SK-N-SH treated with all-trans-retinoic acid at 6 μM for 48 hours (cell line): ENCODE measurements at regions not wholly inside any gene's neighbourhood (a gene's known extent, or its start where the extent isn't known, plus 50 kb on each side); places are given as distances from the start of the nearest gene placed in this dataset.

Source experiments
- CSRNP3 ChIP-seq: fragments of 250-450 bp; sonication (Bioruptor Pico); IDR thresholded peaks from 2 replicates; pipeline ENCODE4 v1.5.1; 2021; ENCODE audit warnings: mild to moderate bottlenecking, moderate library complexity
- OSR1 ChIP-seq: fragments of 250-450 bp; sonication (Bioruptor Pico); IDR thresholded peaks from 2 replicates; pipeline ENCODE4 v1.8.0; 2022; ENCODE audit warnings: moderate library complexity, mild to moderate bottlenecking, inconsistent platforms
- PPARA ChIP-seq: fragments of 250-450 bp; sonication (Bioruptor Pico); IDR thresholded peaks from 2 replicates; pipeline ENCODE4 v1.5.0; 2020; ENCODE audit warnings: mild to moderate bottlenecking, borderline replicate concordance
- RARB ChIP-seq: fragments of 250-450 bp; sonication (Bioruptor Pico); IDR thresholded peaks from 2 replicates; pipeline ENCODE4 v1.8.0; 2021; ENCODE audit warnings: mild to moderate bottlenecking, moderate library complexity
- TCF4 ChIP-seq: fragments of 250-450 bp; sonication (Bioruptor Pico); IDR thresholded peaks from 2 replicates; pipeline ENCODE4 v1.8.0; 2021; ENCODE audit warnings: mild to moderate bottlenecking, moderate library complexity, borderline replicate concordance
- TOX ChIP-seq: fragments of 250-450 bp; sonication (Bioruptor Pico); IDR thresholded peaks from 2 replicates; pipeline ENCODE4 v1.8.0; 2021; ENCODE audit warnings: mild to moderate bottlenecking, moderate library complexity, borderline replicate concordance
- TSHZ2 ChIP-seq: fragments of 250-450 bp; sonication (Bioruptor Pico); IDR thresholded peaks from 2 replicates; pipeline ENCODE4 v1.5.0; 2020; ENCODE audit warnings: mild to moderate bottlenecking, moderate library complexity
- ZC3H10 ChIP-seq: fragments of 250-450 bp; sonication (Bioruptor Pico); IDR thresholded peaks from 2 replicates; pipeline ENCODE4 v1.5.1; 2021; ENCODE audit warnings: mild to moderate bottlenecking, moderate library complexity
- ZFP30 ChIP-seq: fragments of 450-650 bp; formaldehyde crosslinking; IDR thresholded peaks from 2 replicates; pipeline ENCODE4 v1.5.0; 2022; ENCODE audit warnings: mild to moderate bottlenecking, moderate library complexity
- ZNF565 ChIP-seq: fragments of 450-650 bp; formaldehyde crosslinking; conservative IDR thresholded peaks from 2 replicates; pipeline ENCODE4 v1.5.0; 2020; ENCODE audit warnings: low read depth, mild to moderate bottlenecking, moderate library complexity
- ZNF70 ChIP-seq: fragments of 450-650 bp; formaldehyde crosslinking; IDR thresholded peaks from 2 replicates; pipeline ENCODE4 v1.5.0; 2020; ENCODE audit warnings: mild to moderate bottlenecking, moderate library complexity
- ZNF8 ChIP-seq: fragments of 450-650 bp; formaldehyde crosslinking; IDR thresholded peaks from 2 replicates; pipeline ENCODE4 v1.5.0; 2020; ENCODE audit warnings: mild to moderate bottlenecking, moderate library complexity

- TF ChIP-seq TSHZ2 (CRISPR knock-in tag) (no peak), RARB (CRISPR knock-in tag) (no peak), ZNF8 (CRISPR knock-in tag) (no peak), OSR1 (CRISPR knock-in tag) (no peak), TOX (CRISPR knock-in tag) (no peak), ZFP30 (CRISPR knock-in tag) (no peak), TCF4 (CRISPR knock-in tag) (no peak), CSRNP3 (no peak), ZNF565 (CRISPR knock-in tag) (no peak), ZNF70 (CRISPR knock-in tag) (no peak), PPARA (no peak), ZC3H10 (CRISPR knock-in tag) (no peak)
These were observed 244.9 kb downstream of the HIVEP2 start for GRCh38 chr6:142700032-142700431.
